A673 (cell line): ENCODE measurements at regions not wholly inside any gene's neighbourhood (a gene's known extent, or its start where the extent isn't known, plus 50 kb on each side); places are given as distances from the start of the nearest gene placed in this dataset.

Experiments used
- BruUV-seq: library from RNA; stranded (reverse); fragments of 400-500 nt; replicated peaks from 2 replicates; lab custom pipeline; 2021; lab: Mats Ljungman, UMichigan
- CTCF ChIA-PET: fragments of 300-600 bp; sonication (Branson Sonifier 250); formaldehyde crosslinking; loops from one replicate; lab custom pipeline; 2022; ENCODE audit warnings: antibody characterized with exemption; lab: Charles Lee
- POLR2A ChIA-PET: fragments of 300-600 bp; sonication (Branson Sonifier 250); formaldehyde crosslinking; loops from one replicate; lab custom pipeline; 2022; ENCODE audit warnings: antibody characterized with exemption; ENCODE audit not compliant: low non-redundant PET; lab: Charles Lee
- DNase-seq: peaks from one replicate; pipeline ENCODE4 v3.0.0-alpha.2; 2015; ENCODE audit warnings: low spot score
- H3K27ac ChIP-seq: fragments of 200-600 bp; sonication (generic); 2 replicates; pipeline ENCODE4 v1.5.1; 2016; ENCODE audit warnings: mixed run types, low read depth, mild to moderate bottlenecking, mixed read lengths, antibody characterized with exemption, low read length; ENCODE audit not compliant: poor library complexity, severe bottlenecking
- H3K27me3 ChIP-seq: fragments of 200-600 bp; sonication (generic); replicated peaks from 2 replicates; pipeline ENCODE4 v1.6.1; 2017; ENCODE audit warnings: mixed run types, low read depth, mild to moderate bottlenecking, mixed read lengths, antibody characterized with exemption, low read length; ENCODE audit not compliant: insufficient read depth, poor library complexity
- H3K36me3 ChIP-seq: fragments of 200-600 bp; sonication (generic); 2 replicates; pipeline ENCODE4 v1.6.1; 2016; ENCODE audit warnings: mixed run types, mild to moderate bottlenecking, mixed read lengths, antibody characterized with exemption, low read length; ENCODE audit not compliant: insufficient read depth, poor library complexity, severe bottlenecking
- H3K4me1 ChIP-seq: fragments of 200-600 bp; sonication (generic); 2 replicates; pipeline ENCODE4 v1.6.1; 2017; ENCODE audit warnings: mixed run types, mild to moderate bottlenecking, mixed read lengths, antibody characterized with exemption, low read length; ENCODE audit not compliant: insufficient read depth, poor library complexity, severe bottlenecking
- H3K4me3 ChIP-seq: fragments of 200-600 bp; sonication (generic); 2 replicates; pipeline ENCODE4 v1.5.1; 2016; ENCODE audit warnings: low read depth, mixed run types, mild to moderate bottlenecking, mixed read lengths, low read length; ENCODE audit not compliant: poor library complexity, severe bottlenecking
- H3K9me3 ChIP-seq: fragments of 200-600 bp; sonication (generic); 2 replicates; pipeline ENCODE4 v1.6.1; 2016; ENCODE audit warnings: mixed run types, low read depth, mild to moderate bottlenecking, mixed read lengths, antibody characterized with exemption, low read length; ENCODE audit not compliant: poor library complexity, severe bottlenecking
- CTCF ChIP-seq: fragments of 300-800, 200-600 bp; sonication (generic); conservative IDR thresholded peaks from 2 replicates; pipeline ENCODE4 v1.5.1; 2017; ENCODE audit warnings: low read depth, mild to moderate bottlenecking, antibody characterized with exemption, low read length, moderate library complexity, mixed read lengths
- EZH2 ChIP-seq: fragments of 200-600 bp; sonication (generic); IDR thresholded peaks from 2 replicates; pipeline ENCODE4 v1.6.1; 2017; ENCODE audit warnings: borderline replicate concordance, low read depth, mild to moderate bottlenecking, mixed read lengths, antibody characterized with exemption, low read length; ENCODE audit not compliant: poor library complexity, severe bottlenecking
- intact Hi-C: fragments of 100-400 bp; cut with micrococcal nuclease; formaldehyde crosslinking; loops from one replicate; pipeline ENCODE4 v1.10.0; 2022; ENCODE audit not compliant: unreplicated experiment

- DNase-seq = no peak
- BruUV-seq = no TSS peak
- no peaks in the 10 kb centered on the region for H3K36me3 ChIP-seq
- intact Hi-C loops = no loop called here
- TF ChIP-seq CTCF (no peak), EZH2 (no peak)
- H3K4me3 ChIP-seq = no peak overlapping the region
- ChIA-PET POLR2A (no interaction called here), CTCF (no interaction called here)
- H3K27me3 ChIP-seq = no peaks in the 10 kb centered on the region
- no peaks in the 10 kb centered on the region for H3K4me1 ChIP-seq
- no peak overlapping the region for H3K27ac ChIP-seq
- no peaks in the 10 kb centered on the region for H3K9me3 ChIP-seq
Measured at GRCh38 chr22:48950151-48950915, 877.3 kb downstream of the BRD1 start.

- Histone ChIP-seq H3K4me1 (no peaks in the 10 kb centered on the region), H3K9me3 (no peaks in the 10 kb centered on the region), H3K27ac (no peak overlapping the region), H3K36me3 (no peaks in the 10 kb centered on the region), H3K27me3 (no peaks in the 10 kb centered on the region), H3K4me3 (no peak overlapping the region)
- no TSS peak for BruUV-seq
- ChIA-PET CTCF (no interaction called here), POLR2A (no interaction called here)
- TF ChIP-seq CTCF (no peak), EZH2 (no peak)
- intact Hi-C loops = loop anchor here (10.0 kb wide), 1 partner anchor 355 kb away; no protein-coding TSS in a partner anchor
- DNase-seq = no peak
Measured at GRCh38 chr22:48949375-48950149, 878.1 kb downstream of the BRD1 start.

GRCh38 chr22:48948575-48949170, 879.0 kb downstream of the BRD1 start:
- intact Hi-C loops = loop anchor here (10.0 kb wide), 1 partner anchor 356 kb away; no protein-coding TSS in a partner anchor
- H3K4me1 ChIP-seq = no peaks in the 10 kb centered on the region
- H3K27ac ChIP-seq = no peak overlapping the region
- no peak for DNase-seq
- no TSS peak for BruUV-seq
- H3K36me3 ChIP-seq = no peaks in the 10 kb centered on the region
- no peak overlapping the region for H3K4me3 ChIP-seq
- H3K9me3 ChIP-seq = no peaks in the 10 kb centered on the region
- no peaks in the 10 kb centered on the region for H3K27me3 ChIP-seq
- CTCF ChIA-PET = no interaction called here
- POLR2A ChIA-PET = no interaction called here
- TF ChIP-seq EZH2 = no peak
- TF ChIP-seq CTCF = no peak
